Fibroblast of mammary gland (primary cell): ENCODE measurements at regions not wholly inside any gene's neighbourhood (a gene's known extent, or its start where the extent isn't known, plus 50 kb on each side); places are given as distances from the start of the nearest gene placed in this dataset.

Source experiments
- DNase-seq: peaks from one replicate; pipeline ENCODE4 v3.0.0-alpha.2; 2010; ENCODE audit warnings: low read depth
- H3K4me3 ChIP-seq: 2 replicates; pipeline ENCODE4 v1.5.1; 2011; ENCODE audit warnings: low read depth, mild to moderate bottlenecking, low read length, moderate library complexity; ENCODE audit not compliant: control insufficient read depth
- CTCF ChIP-seq: conservative IDR thresholded peaks from 2 replicates; pipeline ENCODE4 v1.5.1; 2011; ENCODE audit warnings: low read depth, low read length, inconsistent platforms; ENCODE audit not compliant: control insufficient read depth, insufficient read depth

GRCh38 chr6:148157841-148158240, 184.8 kb upstream of the SASH1 start:
- TF ChIP-seq CTCF: no peak
- H3K4me3 ChIP-seq: no peak overlapping the region
- DNase-seq: no peak

- H3K4me3 ChIP-seq: no peak overlapping the region
These were observed 178.0 kb upstream of the SASH1 start for GRCh38 chr6:148164645-148165044.

GRCh38 chr6:148166339-148166968, 176.2 kb upstream of the SASH1 start:
- TF ChIP-seq CTCF: peak; percentile 62
- no peak overlapping the region for H3K4me3 ChIP-seq
- DNase-seq: peak; percentile 73

More at GRCh38 chr6:148164645-148165044, 178.0 kb upstream of the SASH1 start:
- DNase-seq: no peak
- TF ChIP-seq CTCF: no peak

- H3K4me3 ChIP-seq: no peak overlapping the region
- no peak for DNase-seq
- TF ChIP-seq CTCF: no peak
These were observed 172.9 kb upstream of the SASH1 start for GRCh38 chr6:148169706-148170105.

- TF ChIP-seq CTCF: no peak
- no peak overlapping the region for H3K4me3 ChIP-seq
- DNase-seq: no peak
These were observed 172.4 kb upstream of the SASH1 start for GRCh38 chr6:148170286-148170685.

- no peak overlapping the region for H3K4me3 ChIP-seq
- TF ChIP-seq CTCF: no peak
- DNase-seq: no peak
These were observed 169.1 kb upstream of the SASH1 start for GRCh38 chr6:148173548-148173947.
